NCI-H526 treated with DMSO at 0.1 percent for 48 hours (cell line): ENCODE measurements at regions not wholly inside any gene's neighbourhood (a gene's known extent, or its start where the extent isn't known, plus 50 kb on each side); places are given as distances from the start of the nearest gene placed in this dataset.

Experiments
- DNase-seq: peaks from one replicate; lab custom pipeline; 2025; lab: John Stamatoyannopoulos, UW

DNA sequence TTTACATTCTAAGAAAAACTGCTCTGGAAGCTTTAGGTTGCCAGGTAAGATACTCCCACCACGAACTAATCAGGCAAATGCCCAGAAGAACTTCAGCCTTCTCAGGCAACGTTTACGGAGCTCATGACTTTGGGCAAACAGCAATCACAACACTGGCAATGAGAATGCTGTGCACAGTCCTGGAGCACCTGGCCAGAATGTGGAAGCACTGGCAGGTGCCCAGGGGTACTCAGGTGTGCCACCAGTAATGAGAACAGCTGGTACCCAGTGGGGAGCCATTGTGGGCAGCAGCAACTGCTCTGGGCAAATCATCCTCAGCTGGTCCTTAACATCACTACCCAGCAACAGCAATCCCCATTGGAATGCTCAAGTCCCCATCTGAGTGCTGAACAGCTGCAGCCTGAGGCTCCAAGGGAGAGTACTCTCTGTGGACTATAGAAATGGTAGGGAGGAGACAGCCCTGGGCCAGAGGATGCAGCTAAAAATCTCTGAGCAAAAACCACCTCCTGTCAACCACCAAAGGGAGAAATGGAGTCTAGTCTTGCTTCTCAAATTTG, 210.0 kb downstream of the FOXO1 start:
- no peak for DNase-seq

DNA sequence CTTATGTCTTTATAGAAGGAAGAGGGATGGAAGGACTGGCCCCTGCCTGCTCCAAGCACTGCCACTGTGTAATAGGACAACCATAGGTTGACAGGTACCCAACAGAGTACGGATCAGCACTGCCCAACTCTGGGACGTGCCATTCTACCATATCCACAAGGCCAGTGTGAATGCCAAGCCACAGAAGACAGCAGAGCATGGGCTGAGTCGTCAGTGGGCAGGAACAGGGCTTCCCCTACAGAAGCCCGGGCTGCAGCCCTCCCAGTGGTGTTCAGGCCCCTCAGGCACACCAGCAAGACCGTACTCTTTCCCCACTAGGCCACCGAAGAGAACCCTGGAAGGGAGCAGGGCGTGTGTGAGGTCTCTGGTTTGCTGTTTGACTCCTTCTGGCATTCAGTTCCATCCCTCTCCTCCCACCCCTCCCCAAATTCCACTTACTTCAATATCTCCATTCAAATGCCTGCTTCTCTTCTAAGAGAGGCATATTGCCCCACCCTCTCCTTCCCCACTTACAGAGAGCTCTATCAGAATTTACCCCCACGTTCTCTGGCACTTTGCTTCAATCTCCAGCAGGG, 209.4 kb downstream of the FOXO1 start:
- DNase-seq = no peak

DNA sequence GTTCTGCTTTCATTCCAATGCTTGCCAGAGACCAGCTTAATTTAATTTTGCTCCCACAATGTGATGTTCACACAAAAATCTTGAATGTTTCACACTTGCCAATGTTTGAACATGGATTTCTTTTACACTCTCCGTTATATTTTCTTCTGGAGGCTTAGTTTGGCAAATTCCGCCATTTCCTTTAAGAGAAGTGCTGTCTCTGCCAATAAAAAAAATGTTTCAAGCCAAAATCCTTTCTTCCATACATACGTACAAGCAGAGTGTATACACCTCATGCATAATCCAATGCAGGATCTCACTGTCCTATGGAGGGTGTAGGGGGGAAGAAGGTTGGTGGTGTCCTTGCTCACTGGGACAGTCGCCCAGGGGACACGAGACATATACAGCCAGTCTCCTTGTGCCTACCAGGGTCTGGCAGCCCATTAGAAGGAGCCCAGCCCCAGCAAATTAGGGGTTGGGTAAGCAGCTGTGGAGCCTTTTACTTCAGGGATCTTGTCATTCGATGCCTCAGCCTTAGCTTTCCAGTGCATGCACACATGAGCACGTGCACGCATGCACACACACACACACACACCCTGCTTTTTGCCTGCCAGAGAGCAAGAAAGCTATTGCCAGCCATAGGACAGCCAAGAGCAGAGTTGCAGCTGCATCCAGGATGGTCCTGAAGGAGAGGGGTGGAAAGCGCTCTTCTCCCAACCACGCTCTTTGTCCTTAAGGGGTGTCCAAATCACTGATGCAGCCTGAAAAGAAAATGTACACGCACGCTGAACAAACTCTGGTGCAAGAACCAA, 208.3 kb downstream of the FOXO1 start:
- no peak for DNase-seq

DNA sequence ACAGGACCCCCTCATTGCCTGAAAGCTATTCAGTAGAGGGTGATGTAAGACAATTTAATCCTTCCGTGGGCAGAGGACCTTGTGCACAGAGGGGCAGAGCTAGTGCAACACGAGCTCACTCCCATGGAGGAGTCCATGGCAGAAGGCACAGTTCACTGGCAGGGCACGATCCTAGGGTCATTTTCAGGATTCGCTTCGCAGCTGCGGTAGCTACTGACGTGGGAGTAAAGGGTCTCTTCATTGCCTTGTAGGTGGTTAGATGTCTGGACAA, 207.8 kb downstream of the FOXO1 start:
- DNase-seq = no peak

DNA sequence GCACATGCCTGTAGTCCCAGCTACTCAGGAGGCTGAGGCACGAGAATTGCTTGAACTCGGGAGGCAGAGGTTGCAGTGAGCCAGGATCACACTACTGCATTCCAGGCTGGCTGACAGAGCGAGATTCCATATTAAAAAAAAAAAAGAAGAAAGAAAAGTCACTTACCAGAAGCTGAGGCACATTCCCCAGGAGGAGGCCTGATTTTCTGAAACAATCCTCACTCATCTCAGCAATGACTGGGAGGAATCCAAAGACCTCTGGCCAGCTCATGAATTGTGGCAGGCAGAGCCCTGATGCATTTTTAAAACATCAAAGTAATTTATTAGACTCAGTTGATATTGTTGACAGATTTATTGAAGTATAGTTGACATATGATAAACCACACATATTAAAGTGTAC, 206.3 kb downstream of the FOXO1 start:
- DNase-seq = no peak

DNA sequence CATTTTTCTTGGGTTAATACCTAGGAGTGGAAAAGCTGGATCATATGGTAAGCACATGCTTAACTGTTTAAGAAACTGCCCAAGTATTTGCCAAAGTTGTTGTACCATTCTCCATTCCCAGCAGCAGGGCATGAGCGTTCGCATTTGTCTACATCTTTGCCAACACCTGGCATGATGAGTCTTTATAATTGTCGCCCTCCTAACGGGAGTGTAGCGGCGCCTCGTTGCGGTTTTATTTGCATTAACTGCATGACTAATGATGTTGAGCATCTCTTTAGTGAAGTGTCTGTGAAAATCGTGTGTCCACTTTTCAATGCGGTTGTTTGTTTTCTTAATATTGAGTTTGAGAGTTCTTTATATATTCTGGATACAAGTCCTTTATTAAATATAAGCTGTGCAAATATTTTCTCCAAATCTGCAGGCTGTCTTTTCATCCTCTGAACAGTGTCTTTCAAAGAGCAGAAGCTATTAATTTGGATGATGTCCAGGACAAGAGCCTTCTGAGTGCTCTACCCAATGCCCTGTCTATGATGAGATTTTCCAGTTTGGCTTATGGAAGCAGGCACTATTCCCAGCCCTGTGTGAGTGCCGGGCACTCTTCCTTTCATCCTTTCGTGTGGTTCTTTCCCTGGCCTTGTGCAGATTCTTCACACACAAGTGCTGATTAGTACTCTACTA, 202.0 kb downstream of the FOXO1 start:
- DNase-seq = no peak

DNA sequence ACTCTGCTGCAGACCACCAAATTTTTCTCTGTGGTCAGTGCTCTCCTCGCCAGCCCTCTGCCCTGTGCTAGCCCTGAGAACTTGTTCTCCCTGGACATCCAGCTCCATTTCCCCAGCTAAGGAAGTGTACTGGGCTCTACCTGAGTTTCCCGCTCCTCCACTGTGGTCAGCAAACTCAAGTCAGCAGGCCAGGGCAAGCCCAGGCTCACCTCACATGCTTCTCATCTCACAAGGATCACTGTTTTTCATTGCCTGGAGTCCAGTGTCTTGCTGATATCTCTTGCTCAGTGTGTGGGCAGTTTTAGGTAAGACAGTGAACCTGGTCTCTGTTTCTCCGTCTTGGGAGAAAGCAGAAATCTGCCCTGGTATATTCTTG, 201.4 kb downstream of the FOXO1 start:
- DNase-seq = no peak

DNA sequence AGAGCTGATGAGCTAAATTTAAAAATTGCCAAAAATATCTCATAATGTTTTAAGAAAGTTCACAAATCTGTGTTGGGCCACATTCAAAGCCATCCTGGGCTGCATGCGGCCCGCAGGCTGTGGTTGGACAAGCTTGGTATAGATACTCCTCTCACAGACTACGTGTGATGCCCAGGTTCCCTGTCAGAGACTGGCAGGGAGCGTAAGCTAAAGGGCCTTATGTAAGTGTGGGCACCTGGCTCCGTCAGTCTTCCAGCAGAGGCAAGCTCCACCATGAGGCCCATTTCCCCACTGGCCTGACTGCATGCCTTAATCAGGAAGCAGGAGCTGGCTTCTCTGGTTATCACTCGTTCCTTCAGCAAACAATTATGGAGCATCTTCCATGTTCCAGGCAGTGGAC, 200.2 kb downstream of the FOXO1 start:
- DNase-seq = no peak

DNA sequence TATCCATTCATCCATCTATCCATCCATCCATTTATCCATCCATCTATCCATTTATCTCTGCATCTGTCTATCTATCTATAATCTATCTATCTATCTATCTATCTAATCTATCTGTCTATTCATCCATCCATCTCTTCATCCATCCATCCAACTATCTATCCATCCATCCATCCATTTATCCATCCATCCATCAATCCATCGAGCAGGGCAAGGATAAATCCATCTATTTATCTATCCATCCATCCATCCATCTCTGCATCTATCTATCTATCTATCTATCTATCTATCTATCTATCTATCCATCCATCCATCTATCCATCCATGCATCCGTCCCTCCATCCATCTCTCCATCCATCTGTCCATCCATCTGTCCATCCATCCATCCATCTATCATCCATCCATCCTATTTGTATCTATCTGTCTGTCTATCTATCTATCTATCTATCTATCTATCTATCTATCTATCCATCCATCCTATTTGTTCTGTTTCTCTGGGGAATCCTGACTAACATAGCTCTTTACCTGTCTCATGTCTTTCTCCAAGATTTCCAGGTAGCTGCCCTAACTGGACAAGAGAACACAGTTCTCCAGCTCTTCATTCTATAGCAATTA, 198.1 kb downstream of the FOXO1 start:
- no peak for DNase-seq

DNA sequence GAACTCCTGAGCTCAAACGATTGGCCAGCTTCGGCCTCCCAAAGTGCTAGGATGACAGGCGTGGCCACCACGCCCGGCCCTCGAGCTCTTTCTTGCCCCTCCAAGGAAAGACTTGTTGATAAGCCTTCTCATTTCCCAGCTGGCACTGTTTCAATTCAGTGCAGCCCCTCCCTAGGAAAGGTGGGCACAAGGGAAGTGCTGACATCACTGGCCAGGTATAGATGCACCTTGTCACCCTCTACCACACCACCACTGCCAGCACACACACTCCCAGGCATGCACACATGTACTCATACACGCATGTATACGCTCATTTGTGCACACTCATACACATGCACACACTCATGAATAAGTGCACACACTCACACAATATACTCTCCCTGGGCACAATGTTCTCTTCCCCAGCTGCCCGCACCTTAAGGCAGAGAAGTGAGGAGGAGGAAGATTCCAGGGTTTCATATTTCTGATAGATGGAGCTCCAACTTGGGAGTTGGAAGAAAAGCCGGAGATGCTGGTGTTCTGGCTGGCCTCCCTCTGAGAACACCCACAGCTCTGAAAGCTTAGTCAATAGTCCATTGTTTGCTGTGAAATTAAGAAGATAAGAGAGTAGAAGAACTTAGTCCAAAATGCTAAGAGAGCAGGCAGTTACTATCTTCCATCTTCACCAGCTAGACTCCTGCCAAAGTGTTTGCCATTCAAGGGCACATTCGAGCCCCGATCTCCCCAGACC, 196.7 kb downstream of the FOXO1 start:
- no peak for DNase-seq

DNA sequence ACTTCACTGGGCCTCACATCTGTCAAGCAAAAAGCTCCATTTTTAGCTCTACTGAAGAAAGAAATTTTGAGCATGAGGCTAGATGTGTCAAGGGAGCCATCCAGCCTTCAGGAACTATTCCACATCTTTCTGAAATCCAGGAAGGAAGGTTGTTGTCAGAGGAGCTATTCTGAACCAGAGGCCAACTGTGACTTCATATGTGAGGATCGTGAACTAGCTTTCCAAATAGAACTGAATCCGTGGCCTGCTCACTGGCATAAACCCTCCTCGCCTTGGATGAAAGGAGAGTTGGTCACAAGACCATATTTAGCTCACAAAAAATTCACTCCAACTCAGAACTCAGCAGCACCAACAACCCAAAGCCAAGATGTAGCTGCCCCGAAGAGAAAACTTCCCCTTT, 195.8 kb downstream of the FOXO1 start:
- DNase-seq = no peak

DNA sequence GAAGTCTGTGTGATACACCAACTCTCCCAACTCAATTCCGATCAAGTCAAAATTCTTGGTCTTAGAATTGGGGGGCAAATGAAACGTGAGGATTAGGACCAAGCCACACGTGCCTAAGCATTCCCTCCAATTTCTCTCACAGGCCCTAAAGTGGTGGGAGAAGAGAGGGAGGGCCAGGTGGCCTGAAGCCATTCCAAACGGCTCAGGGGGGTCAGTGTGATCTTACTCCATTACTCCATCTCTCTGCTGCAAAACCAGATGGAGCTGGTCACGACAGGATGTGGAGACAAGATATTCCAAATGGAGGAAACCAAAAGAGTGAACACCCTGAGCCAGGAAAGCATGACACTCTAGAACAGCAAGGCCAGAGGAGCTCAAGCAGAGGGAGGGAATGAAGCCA, 195.4 kb downstream of the FOXO1 start:
- no peak for DNase-seq

DNA sequence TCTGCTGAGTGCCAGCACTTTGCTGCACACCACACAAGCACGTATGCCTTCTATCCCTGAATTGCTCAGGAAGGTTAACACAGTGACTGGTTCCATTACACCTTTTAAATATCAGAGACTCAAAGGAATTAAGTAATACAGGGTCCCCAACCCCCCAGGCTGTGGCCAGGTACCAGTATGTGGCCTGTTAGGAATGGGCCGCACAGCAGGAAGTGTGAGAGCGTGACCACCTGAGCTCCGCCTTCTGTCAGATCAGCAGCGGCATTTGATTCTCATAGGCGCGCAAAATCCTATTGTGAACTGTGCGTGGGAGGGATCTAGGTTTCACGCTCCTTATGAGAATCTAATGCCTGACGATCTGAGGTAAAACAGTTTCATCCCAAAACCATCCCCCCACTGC, 194.5 kb downstream of the FOXO1 start:
- DNase-seq = no peak

DNA sequence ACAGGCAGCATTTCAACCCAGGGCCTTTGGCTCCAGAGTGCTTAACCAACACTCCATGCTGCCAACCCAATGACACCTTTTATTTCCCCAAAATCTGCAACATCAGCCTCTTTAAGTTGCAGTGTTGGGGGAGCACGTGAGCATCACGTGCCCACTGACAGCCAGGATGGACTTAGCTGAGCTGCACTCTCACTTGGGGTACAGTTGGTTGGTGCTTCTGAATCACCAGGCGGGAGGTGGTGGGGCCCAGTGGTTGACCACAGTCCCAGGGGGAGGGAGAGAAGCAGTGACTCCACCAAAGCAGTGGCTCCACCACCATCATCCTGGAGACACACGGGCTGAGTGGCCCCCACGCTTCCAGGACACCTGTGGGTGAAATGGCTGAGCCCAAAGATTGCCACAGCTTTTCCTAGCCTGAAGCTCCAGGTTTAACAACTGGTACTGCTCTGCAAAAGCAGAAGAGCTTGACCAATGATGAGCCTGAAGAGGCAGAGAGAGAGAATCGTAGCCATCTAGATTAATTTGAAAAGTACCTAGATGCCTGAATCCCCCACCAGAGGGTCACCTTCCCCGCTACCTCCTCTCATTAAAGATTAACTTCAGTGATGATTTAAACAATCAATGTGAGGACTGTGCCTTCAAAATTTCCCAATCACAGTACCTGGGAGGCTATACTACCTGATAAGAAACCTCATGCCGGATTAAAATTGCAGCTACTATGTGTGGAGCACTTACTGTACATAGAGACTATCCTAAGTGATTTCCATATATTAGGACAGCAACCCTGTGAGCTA, 193.8 kb downstream of the FOXO1 start:
- DNase-seq = no peak

DNA sequence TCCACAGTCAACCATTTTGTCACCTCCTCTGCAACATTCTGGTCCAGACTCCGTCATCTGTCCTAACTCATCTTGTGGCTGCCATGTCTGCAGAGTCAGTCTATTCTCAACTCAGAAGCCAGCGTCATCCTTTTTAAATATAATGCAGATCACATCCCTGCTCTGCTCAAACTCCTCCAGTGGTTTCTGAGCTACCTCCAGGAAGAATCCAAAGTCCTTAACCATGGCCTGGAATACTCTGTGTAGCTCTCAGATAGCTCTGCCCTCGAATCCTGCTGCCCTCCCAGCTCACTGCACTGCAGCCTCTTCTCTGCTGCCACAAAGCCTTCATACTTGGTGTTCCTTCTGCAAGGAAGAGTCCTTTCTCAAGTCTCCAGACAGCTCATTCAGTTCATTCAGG, 190.8 kb downstream of the FOXO1 start:
- no peak for DNase-seq

DNA sequence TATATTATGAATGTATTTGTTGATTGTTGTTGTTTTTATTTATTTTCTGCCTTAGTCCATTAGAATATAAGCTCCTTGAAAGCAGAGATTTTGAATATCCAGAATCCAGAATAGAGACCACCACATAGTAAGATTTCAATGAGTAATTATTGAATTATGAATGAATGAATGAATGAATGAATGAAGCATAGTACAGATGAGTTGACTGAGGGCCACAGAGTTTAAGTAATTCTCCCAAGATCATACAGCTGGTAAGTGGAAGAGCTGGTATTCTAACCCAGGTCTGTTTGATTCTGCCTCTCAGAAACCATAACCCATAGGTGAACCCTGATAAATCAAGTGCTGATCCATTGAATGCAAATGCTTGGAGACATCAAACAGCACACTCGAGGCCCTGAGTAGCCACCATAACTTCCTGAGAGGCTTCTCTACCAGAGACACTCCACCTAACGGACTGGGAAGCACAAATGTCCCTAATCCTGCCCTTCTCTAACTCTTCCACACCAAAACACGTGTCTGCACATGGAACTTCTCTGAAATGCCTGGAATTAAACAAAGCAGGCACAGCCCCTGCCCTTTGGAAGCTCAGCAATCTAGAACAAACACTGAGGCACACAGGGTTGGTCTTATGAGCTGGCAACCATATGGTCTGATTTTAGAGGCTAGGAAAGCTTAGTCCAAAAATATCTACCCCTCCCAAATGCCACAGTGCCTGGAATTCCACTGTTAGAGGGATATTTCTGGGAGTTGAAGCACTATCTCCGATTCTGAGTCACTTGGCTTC, 190.1 kb downstream of the FOXO1 start:
- DNase-seq = no peak

DNA sequence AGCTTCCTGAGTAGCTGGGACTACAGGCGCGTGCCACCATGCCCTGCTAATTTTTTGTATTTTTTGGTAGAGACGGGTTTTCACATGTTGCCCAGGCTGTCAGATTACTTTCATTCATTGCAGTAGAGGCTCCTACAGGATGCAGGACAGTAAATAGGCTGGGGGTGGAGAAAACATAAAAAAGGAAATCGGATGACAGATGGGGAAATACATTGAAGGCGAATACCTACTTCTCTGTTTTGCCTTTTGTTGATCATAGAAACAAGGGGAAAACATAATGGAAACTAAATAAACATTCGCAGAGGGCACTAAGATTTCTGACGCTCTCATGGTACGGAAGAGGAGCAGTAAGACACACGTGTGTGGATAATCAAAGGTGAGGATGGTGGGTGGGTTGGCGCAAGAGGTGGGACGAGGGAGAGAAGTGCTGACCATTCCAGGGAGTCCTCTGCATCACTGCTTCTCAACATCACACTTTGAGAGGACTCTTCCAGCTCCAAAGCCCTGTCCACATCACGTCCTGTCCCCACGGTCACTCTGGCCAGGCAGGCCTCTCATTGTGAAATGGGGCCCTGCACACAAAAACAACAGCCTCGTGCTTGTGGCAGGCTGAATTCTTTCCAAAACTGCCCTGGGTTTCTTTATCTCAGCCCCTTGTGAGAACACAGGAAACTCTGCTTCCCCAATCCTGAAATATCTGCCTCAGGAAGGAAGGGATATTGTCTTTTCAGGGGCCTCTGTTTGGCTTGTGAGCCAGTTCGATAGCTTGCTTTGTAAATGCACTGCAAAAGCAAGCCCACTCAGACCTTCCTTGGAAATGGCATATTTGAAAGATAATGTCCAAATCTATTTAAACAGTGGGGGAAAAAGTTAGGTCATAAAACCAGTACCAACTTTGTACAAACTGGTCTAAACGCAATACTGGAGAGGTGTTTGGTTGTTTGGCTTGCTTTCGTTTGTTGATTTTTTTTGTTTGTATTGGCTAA, 188.5 kb downstream of the FOXO1 start:
- DNase-seq = no peak

DNA sequence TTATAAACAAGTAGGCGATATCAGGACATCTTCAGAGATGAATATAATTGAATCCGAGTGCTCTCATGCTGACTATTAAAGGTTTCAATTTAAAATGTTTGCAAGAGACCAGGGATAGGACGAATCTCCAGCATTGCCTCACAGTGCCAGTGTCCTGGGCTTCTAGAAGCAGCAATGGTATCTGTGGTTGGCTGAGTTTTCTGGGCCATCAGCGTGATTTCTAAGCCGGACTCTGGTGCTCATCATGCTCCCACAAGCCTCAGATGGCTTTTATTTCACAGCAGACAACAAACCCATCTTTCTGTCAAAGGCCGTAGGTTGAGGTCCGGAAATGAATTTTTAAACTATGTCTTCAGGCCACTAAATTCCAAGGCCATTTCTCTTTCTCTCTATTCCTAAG, 187.7 kb downstream of the FOXO1 start:
- no peak for DNase-seq

DNA sequence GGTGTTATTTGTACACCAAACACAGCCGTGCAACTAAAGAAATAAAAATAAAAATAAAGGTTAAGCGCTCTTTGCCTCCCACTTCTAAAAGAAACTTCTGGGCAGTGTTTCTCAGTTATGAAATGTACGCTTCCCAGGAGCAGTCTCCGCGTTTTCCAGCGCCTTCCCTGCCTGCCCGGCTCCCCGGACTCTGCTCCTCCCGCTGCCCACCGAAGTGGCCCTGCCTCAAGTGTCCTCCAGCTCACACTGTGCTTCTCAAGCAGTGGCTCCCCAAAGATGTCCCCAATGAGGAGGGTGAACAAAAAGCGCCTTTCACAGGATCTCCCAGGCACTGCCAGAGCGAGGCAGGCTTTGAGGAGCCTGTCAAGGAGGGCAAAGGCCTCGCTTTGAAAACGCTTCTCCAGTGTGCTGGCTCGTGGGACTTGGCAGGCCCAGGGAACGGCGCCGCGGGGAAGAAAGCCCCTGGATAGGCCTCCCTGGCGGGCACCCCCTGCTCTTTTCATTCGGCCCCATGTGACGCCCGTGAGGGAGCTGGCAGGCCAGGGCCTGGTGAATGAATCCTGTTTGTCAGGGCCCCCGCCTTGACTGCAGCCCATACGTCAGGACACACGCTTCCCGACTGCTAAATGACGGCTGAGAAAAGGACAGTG, 187.1 kb downstream of the FOXO1 start:
- DNase-seq = no peak
